AG09319 (cell line): ENCODE measurements at regions not wholly inside any gene's neighbourhood (a gene's known extent, or its start where the extent isn't known, plus 50 kb on each side); places are given as distances from the start of the nearest gene placed in this dataset.

Experiments used
- DNase-seq: peaks from one replicate; pipeline ENCODE4 v3.0.0-alpha.2; 2010; ENCODE audit warnings: low read depth; ENCODE audit errors: extremely low read depth
- CTCF ChIP-seq: IDR thresholded peaks from 2 replicates; pipeline ENCODE4 v1.5.1; 2011; ENCODE audit warnings: low read depth, mild to moderate bottlenecking, inconsistent platforms, low read length, moderate library complexity

- no peak for TF ChIP-seq CTCF
- DNase-seq = no peak
Observed at GRCh38 chr10:9789996-9790395, 1227.7 kb upstream of the CELF2 start.

- no peak for TF ChIP-seq CTCF
- no peak for DNase-seq
Observed at GRCh38 chr10:9792181-9792580, 1225.5 kb upstream of the CELF2 start.

GRCh38 chr10:9796564-9796963 is 1221.1 kb upstream of the CELF2 start:
- DNase-seq = no peak
- TF ChIP-seq CTCF = no peak

GRCh38 chr10:9800011-9800410 is 1217.7 kb upstream of the CELF2 start:
- no peak for TF ChIP-seq CTCF

GRCh38 chr10:9800571-9800970 is 1217.1 kb upstream of the CELF2 start:
- TF ChIP-seq CTCF = no peak

More at GRCh38 chr10:9800011-9800410, 1217.7 kb upstream of the CELF2 start:
- DNase-seq = no peak

GRCh38 chr10:9807846-9808245 is 1209.8 kb upstream of the CELF2 start:
- DNase-seq = no peak
- no peak for TF ChIP-seq CTCF

More at GRCh38 chr10:9800571-9800970, 1217.1 kb upstream of the CELF2 start:
- DNase-seq = no peak

GRCh38 chr10:9811601-9812000 is 1206.1 kb upstream of the CELF2 start:
- DNase-seq = no peak
- no peak for TF ChIP-seq CTCF
